HG03521 (cell line): ENCODE measurements at regions not wholly inside any gene's neighbourhood (a gene's known extent, or its start where the extent isn't known, plus 50 kb on each side); places are given as distances from the start of the nearest gene placed in this dataset.
"Not testable (repeated sequence)": the region's sequence is repeated elsewhere in the genome, so short reads cannot be mapped to it uniquely, and the experiment has no call there.

ENCODE experiments used
- ATAC-seq: cut with Tn5 transposase; IDR thresholded peaks from one replicate; pipeline ENCODE4 v1.9.1; 2021; ENCODE audit warnings: mild to moderate bottlenecking, moderate library complexity; ENCODE audit not compliant: unreplicated experiment

GRCh38 chr16:72657791-72658190 is 390.1 kb downstream of the ZFHX3 start:
- peak; percentile 93 for ATAC-seq

DNA sequence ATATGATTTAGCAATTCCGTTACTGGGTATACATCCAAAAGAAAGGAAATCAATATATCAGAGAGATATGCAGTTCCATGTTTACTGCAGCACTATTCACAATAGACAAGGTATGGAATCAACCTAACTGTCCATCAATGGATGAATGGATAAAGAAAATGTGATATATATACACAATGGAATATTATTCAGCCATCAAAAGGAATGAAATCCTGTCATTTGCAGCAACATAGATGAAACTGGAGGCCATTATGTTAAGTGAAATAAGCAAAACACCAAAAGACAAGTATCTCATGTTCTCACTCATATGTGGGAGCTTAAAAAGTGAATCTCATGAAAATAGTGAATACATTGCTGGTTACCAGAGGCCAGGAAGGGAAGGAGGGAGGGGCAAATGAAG is 390.8 kb downstream of the ZFHX3 start:
- no peak for ATAC-seq

DNA sequence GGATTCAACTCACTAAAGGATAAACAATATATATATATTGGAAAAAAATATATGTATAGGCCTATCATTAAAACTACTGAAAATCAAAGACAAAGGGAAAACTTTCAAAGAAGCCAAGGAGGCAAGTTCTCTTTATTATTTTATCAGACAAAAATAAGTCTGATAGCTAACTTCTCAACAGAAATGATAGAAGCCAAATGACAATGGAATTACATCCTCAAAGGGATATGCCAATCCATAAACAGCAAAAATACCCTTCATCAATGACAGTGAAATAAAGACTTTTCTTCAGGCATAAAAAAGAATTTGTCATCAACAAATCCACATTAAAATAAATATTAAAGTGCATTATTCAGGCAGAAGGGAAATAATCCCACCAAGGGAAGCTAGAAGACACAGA is 393.4 kb downstream of the ZFHX3 start:
- ATAC-seq, result no peak

DNA sequence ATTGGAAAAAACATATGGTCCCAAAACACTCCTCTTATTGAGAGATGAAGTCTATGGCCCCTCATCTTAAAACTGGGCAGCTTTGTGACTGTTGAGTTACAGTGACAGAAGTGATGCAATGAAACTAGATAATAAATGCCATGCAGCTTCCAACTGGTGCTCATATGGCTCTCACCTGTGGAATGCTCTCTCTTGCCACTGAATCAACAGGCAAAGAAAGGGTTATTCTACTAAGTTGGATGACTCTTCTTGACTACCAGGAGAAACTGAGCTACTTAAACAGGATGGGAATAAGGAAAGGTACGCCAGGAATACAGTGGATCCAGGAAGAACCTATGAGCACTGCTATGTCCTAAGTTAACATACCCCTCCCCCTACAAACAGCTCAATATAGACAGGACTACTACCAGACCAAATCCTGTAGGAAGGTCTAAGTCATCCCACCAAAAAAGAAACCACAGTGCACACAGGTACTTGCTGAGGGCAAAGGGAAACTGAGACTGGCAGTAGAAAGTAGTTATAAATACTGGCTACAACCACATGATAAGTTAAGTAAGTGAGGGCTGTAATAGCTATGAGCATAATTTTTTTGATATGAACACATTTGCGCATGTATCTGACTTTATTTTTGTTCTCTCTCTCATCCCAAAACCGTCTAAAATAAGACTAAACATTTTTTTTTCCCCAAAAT is 398.5 kb downstream of the ZFHX3 start:
- ATAC-seq, result no peak

- ATAC-seq, result no peak
Measured at GRCh38 chr16:72646615-72647014, 401.3 kb downstream of the ZFHX3 start.

DNA sequence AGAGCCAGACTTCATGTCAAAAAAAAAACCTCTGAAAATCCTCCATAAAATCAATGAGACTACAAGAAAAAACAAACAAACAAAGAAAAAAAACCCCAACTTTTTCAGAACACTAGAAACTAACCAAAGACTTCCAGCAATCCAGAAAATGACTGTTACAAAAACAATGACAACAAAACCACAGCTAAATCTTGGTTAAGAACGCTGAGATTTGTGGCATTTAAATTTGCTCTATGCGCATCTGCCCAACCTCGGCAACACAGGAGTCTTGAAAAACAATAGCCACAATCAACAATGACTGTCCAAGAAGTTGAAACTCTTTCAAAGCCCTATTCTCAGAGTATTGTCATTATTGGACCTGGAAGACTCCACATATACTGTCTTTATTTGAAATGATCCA is 402.4 kb downstream of the ZFHX3 start:
- ATAC-seq, result no peak

GRCh38 chr16:72644911-72645310 is 403.0 kb downstream of the ZFHX3 start:
- no peak for ATAC-seq

GRCh38 chr16:72639494-72639893 is 408.4 kb downstream of the ZFHX3 start:
- no peak for ATAC-seq

DNA sequence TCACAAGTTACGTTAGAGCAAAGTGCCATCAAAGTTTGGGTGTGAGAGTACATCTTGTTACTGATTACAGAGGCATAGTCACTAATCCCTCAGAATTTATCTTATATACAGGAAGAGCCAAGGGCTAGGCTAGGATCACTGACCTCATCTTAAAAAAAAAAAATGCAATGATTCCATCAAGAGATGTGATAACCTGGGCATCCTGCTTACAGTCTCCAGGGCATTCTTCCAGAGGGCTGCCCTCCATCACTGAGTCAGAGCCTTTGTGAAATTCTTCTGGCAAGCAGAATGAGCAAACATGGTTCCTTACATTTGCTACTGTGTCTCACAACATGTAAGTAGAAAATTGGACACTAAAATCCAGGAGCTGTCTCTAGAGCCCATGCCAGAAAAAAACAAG is 410.6 kb downstream of the ZFHX3 start:
- no peak for ATAC-seq

GRCh38 chr16:72635694-72636093 is 412.2 kb downstream of the ZFHX3 start:
- ATAC-seq, result no peak

GRCh38 chr16:72635104-72635503 is 412.8 kb downstream of the ZFHX3 start:
- ATAC-seq, result no peak

- not testable (repeated sequence) for ATAC-seq
Measured at GRCh38 chr16:72627182-72627896, 420.6 kb downstream of the ZFHX3 start.

DNA sequence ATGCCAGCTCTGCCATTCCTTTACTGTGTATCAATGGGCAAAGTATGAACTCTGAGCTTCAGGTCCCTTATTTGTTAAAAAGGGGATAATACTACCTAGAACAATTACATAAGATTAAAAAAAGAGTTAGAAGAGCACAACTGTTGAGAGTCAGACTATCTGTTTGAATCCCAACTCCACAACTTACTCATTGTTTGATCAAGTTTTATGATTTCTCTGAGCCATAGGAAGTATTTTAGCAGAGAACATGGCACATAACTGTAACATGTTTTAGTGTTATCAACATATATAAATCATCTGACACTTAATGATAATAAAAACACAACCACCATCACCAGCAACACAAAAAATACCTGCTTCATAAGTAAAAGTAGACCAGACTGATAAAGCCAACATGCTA is 421.3 kb downstream of the ZFHX3 start:
- no peak for ATAC-seq

DNA sequence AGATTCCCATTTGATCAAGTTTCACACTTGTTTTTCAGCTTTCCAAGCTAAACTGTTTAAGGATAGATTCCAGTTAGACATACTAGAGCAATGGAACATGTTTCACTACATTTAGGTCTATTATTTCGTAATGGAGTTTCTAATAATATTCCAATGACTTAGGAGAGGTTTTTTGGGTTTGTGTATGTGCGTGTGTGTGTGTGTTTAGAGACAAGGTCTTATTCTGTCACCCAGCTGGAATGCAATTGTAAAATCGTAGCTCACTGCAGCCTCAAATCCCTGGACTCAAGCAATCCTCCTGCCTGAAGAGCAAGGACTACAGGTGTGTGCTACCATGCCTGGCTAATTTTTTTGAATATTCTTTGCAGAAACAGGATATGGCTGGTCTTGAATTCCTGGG is 426.3 kb downstream of the ZFHX3 start:
- ATAC-seq, result no peak

DNA sequence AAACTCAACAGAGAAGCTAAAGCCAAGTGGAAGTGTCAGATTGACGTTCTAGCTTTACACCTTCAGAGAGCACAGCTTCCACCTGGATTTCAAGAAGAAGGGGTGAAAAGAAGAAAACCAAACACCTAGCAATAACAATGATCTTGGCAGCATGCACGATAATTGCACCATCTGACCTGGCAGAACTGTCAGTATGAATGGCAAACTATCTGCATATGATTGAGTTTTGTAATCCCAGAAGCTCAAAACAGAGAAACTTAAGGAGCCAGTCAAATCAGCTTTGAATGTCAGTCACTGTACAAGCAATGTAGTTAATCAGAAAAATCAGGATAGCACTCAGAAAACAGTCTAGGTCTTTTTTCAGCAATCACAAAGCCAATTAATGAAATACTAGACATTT is 427.1 kb downstream of the ZFHX3 start:
- no peak for ATAC-seq

DNA sequence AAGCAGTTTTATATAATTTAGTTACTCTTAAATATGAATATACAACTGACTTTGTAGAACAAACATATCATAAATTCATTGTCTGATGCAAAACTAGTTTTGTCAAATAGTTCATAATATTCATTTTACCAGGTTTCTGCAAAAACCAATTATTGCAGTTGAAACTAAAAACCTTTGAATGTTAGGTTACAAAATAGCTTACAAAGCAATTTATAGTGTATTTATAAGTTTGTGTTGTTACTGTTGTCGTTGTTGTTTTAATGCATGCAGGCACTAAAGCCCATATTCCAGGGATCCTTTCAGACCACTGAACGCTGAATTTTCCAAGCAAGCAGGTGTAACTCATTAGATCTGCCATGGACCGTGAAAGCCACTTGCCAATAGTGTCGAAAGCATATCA is 427.6 kb downstream of the ZFHX3 start:
- ATAC-seq, result no peak

DNA sequence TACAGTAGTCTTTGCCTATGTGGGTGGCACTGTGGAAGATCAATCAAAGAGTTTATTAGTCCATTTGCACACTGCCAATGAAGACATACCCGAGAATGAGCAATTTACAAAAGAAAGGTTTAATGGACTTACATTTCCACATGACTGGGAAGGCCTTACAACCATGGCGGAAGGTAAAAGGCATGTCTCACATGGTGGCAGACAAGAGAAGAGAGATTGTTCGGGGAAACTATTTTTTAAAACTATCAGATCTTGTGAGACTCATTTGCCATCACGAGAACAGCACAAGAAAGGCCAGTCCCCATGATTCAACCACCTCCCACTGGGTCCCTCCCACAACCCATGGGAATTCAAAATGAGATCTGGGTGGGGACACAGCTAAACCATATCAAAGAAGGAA is 432.1 kb downstream of the ZFHX3 start:
- no peak for ATAC-seq

DNA sequence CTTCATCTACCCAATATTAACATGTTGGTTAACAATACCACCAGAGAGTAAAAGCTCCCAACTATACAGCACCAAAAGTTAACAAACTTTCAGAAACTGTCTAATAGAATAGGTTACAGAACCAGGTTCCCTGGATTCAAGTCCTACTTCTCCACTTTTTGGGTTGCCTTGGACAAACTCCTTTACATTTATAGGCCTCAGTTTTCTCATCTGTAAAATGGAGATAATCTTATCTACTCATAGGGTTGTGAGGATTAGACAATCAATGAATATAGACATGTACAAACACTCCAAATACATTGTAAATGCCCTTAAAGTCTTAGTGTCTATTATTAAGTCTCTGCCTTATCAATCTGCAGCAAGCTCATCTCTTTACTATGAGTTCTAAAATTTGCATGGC is 435.2 kb downstream of the ZFHX3 start:
- no peak for ATAC-seq

DNA sequence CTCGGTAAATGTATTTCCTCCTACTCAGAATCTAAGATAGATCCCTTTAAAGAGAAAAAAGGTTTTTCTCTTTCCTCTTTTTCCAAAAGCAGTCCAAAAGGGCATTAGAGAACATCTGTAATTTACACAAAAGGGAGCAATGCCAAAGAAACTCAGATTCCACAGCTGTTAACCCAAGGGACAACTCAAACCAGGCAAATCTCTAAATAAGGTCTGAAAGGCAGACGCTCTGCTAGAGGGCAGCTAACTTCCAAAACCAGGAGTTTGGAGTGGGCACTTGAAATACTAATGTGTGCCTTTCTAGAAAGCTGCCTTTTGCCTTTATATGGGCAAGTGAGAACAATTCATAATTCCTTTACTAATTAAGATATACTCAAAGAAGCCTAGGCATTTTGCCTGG is 435.7 kb downstream of the ZFHX3 start:
- no peak for ATAC-seq

- no peak for ATAC-seq
Measured at GRCh38 chr16:72609933-72610332, 438.0 kb upstream of the PMFBP1 start.

DNA sequence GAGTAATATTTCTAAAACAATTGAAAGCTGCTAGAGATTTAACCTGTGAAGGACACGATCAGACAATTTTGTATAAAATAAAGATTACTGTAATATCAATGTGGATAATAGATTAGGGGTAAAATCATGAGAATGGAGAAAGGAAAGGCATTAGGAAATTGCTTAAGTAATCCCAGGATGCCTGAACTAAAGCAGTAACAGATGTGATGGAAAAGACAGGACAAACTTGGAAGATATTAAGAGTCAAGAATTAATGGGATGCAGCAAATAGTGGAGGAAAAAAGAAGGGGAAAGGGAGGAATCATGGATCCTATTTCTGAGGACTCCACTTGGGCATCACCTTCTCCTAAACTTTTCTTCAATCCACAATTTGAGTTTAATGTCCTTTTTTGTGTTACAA is 437.1 kb upstream of the PMFBP1 start:
- no peak for ATAC-seq

DNA sequence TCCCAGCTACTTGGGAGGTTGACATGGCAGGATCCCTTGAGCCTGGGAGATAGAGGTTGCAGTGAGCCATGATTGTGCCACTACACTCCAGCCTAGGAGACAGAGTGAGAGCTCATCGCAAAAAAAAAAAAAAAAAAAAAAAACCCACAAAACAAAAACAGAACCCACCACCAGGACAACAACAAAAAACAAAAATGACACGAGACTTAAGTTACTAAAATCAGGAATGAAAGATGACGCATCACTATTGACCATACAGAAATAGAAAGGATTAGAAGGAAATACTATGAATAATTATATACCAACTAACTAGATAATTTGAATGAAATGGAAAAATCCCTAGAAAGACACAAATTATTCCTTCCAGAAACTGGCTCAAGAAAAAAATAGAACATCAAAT is 432.4 kb upstream of the PMFBP1 start:
- no peak for ATAC-seq

DNA sequence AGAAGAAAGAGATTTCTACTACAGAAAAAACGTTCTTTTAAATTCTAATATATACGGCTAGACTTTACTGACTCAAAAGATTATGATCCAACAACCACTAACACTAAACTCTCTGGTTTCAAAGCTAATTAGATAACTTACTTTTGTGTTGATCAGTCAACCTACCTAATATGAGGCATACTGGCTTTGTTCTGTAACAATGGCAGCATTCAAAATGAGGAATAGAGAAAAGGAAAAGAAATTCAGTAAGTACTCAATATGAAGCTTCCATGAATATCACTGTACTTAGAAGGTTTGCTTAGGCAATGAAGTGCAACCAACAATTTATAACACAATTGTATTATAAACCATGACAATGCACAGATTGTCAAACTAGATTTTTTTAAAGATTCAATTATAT is 430.5 kb upstream of the PMFBP1 start:
- ATAC-seq, result no peak
